Tibial nerve (tissue), 4 donors: ENCODE measurements at regions not wholly inside any gene's neighbourhood (a gene's known extent, or its start where the extent isn't known, plus 50 kb on each side); places are given as distances from the start of the nearest gene placed in this dataset.

Experiments used
- DNase-seq, 2 donors: peaks; one replicate each; pipeline ENCODE4 v3.0.0-alpha.2; 2019; ENCODE audit warnings: low spot score in 2 of 2
- H3K27ac ChIP-seq, 4 donors: fragments of 200-600 bp; sonication (generic) in 3 of 4; one replicate each; pipeline ENCODE4 v1.5.1; 2017 to 2019; ENCODE audit warnings: mild to moderate bottlenecking in 1 of 4
- H3K27me3 ChIP-seq, 2 donors: fragments of 200-600 bp; sonication (generic) in 1 of 2; one replicate each; pipeline versions ENCODE4 v1.5.1 to v1.6.0; 2017 to 2019
- H3K36me3 ChIP-seq, 3 donors: fragments of 200-600 bp; sonication (generic); one replicate each; pipeline ENCODE4 v1.5.1; 2018 to 2019
- H3K4me1 ChIP-seq, 4 donors: fragments of 200-600 bp; sonication (generic) in 3 of 4; one replicate each; pipeline ENCODE4 v1.5.1; 2017 to 2019
- H3K4me3 ChIP-seq, 4 donors: fragments of 200-600 bp; sonication (generic) in 3 of 4; one replicate each; pipeline ENCODE4 v1.5.1; 2017 to 2019; ENCODE audit warnings: mild to moderate bottlenecking in 1 of 4, moderate library complexity in 1 of 4
- H3K9me3 ChIP-seq, 4 donors: fragments of 200-600 bp; sonication (generic) in 3 of 4; one replicate each; pipeline ENCODE4 v1.5.1; 2017 to 2019
- EP300 ChIP-seq, 2 donors: sonication (generic); formaldehyde crosslinking; IDR thresholded peaks; one replicate each; pipeline ENCODE4 v1.6.1; 2017; ENCODE audit warnings: antibody characterized with exemption in 2 of 2, mild to moderate bottlenecking in 1 of 2
- POLR2A ChIP-seq, 2 donors: fragments of 450-650 bp; IDR thresholded peaks; one replicate each; pipeline ENCODE4 v1.6.1; 2017; ENCODE audit warnings: antibody characterized with exemption in 2 of 2, mild to moderate bottlenecking in 2 of 2, moderate library complexity in 2 of 2
- WGBS, 2 donors: methylation state at CpG; one replicate each; pipeline ENCODE4 v1.1.5; 2018; 5-methylcytosine and 5-hydroxymethylcytosine counted together
- TF ChIP-seq, protein P1 (sequence below), 5 experiments: fragments of 200-600 bp in 3 of 5; fragments of 450-650 bp in 2 of 5; sonication (generic) in 3 of 5; IDR thresholded peaks; one replicate each; pipeline ENCODE4 v1.5.1; 2016 to 2019; ENCODE audit warnings: antibody characterized with exemption in 5 of 5, mild to moderate bottlenecking in 3 of 5, moderate library complexity in 2 of 5

GRCh38 chr20:18991012-18991411, 177.4 kb downstream of the SCP2D1 start:
- 75 to 81% methylated on average over 2 of the region's 2 CpGs for WGBS, 2 donors

DNA sequence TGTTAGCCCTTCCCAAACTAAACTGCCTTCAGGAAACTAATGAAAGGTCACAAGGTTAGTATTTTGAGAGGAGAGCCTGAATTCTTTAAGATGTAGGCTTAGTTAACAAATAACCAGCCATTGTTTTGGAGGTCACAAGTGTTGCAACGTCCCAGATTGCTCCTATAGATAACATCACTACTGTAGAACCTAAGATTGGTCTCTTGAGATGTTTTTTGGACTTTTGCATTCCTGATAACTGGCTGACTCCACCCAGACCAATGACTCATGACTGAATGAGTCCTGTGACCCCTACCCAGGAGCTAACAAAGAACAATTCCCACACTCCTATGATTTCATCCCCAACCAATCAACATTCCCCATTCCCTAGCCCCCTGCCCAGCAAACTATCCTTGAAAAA, 178.8 kb downstream of the SCP2D1 start:
- H3K27ac ChIP-seq: no peak overlapping the region
- H3K4me3 ChIP-seq: no peak overlapping the region
- no peaks in the 10 kb centered on the region for H3K27me3 ChIP-seq
- WGBS, 2 donors: 26 to 59% methylated on average over 1 of the region's 1 CpG
- H3K4me1 ChIP-seq: no peaks in the 10 kb centered on the region
- DNase-seq: no peak
- no peaks in the 10 kb centered on the region for H3K36me3 ChIP-seq
- H3K9me3 ChIP-seq: no peaks in the 10 kb centered on the region
- TF ChIP-seq, protein P1, sequence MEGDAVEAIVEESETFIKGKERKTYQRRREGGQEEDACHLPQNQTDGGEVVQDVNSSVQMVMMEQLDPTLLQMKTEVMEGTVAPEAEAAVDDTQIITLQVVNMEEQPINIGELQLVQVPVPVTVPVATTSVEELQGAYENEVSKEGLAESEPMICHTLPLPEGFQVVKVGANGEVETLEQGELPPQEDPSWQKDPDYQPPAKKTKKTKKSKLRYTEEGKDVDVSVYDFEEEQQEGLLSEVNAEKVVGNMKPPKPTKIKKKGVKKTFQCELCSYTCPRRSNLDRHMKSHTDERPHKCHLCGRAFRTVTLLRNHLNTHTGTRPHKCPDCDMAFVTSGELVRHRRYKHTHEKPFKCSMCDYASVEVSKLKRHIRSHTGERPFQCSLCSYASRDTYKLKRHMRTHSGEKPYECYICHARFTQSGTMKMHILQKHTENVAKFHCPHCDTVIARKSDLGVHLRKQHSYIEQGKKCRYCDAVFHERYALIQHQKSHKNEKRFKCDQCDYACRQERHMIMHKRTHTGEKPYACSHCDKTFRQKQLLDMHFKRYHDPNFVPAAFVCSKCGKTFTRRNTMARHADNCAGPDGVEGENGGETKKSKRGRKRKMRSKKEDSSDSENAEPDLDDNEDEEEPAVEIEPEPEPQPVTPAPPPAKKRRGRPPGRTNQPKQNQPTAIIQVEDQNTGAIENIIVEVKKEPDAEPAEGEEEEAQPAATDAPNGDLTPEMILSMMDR (IDR thresholded peaks at IDR 0.05): no peak
- no peak for TF ChIP-seq EP300 (IDR thresholded peaks at IDR 0.05)
- TF ChIP-seq POLR2A (IDR thresholded peaks at IDR 0.05): no peak

More at GRCh38 chr20:18991012-18991411, 177.4 kb downstream of the SCP2D1 start:
- no peaks in the 10 kb centered on the region for H3K36me3 ChIP-seq
- DNase-seq: no peak
- no peak overlapping the region for H3K4me3 ChIP-seq
- no peaks in the 10 kb centered on the region for H3K27me3 ChIP-seq
- H3K4me1 ChIP-seq: peaks cover 0 to 3% (median 0%) of the 10 kb centered on the region in 4 donors
- TF ChIP-seq EP300 (IDR thresholded peaks at IDR 0.05) (no peak), POLR2A (IDR thresholded peaks at IDR 0.05) (no peak)
- TF ChIP-seq, protein P1 (IDR thresholded peaks at IDR 0.05): no peak
- H3K27ac ChIP-seq: peak overlapping the region in 1 of 4 donors; percentile 56
- H3K9me3 ChIP-seq: no peaks in the 10 kb centered on the region

GRCh38 chr20:18995455-18995854, 181.9 kb downstream of the SCP2D1 start:
- 86 to 92% methylated on average over 3 of the region's 3 CpGs for WGBS, 2 donors
- no peak for DNase-seq
- TF ChIP-seq POLR2A (IDR thresholded peaks at IDR 0.05) (no peak), EP300 (IDR thresholded peaks at IDR 0.05) (no peak)
- TF ChIP-seq, protein P1 (IDR thresholded peaks at IDR 0.05): no peak
- H3K9me3 ChIP-seq: no peaks in the 10 kb centered on the region
- H3K4me1 ChIP-seq: no peaks in the 10 kb centered on the region
- no peaks in the 10 kb centered on the region for H3K36me3 ChIP-seq
- H3K4me3 ChIP-seq: no peak overlapping the region
- H3K27ac ChIP-seq: no peak overlapping the region
- H3K27me3 ChIP-seq: no peaks in the 10 kb centered on the region

DNA sequence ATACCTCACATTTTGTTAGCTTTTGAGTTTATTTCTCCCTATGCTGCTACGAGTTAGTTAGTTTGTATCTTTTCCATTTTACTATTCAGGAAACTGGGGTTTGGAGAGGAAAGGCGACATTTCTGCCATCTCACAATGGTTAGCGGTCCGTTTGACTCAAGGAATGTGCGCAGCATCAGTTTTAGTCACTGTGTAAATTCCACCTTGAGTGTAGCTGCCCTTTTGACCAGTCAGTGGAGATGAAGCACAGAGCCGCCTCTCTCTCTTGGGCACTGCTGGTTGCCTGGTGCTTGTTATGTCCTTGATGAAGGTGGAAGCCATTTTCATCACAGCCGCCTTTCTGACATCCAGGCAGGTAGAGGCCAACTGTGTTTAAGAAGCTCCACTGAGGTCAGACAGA, 185.5 kb downstream of the SCP2D1 start:
- no peaks in the 10 kb centered on the region for H3K4me1 ChIP-seq
- no peak overlapping the region for H3K27ac ChIP-seq
- TF ChIP-seq EP300 (IDR thresholded peaks at IDR 0.05): no peak
- TF ChIP-seq, protein P1 (IDR thresholded peaks at IDR 0.05): no peak
- no peak for TF ChIP-seq POLR2A (IDR thresholded peaks at IDR 0.05)
- no peaks in the 10 kb centered on the region for H3K9me3 ChIP-seq
- no peaks in the 10 kb centered on the region for H3K27me3 ChIP-seq
- H3K4me3 ChIP-seq: no peak overlapping the region
- no peaks in the 10 kb centered on the region for H3K36me3 ChIP-seq
- DNase-seq: no peak
- WGBS, 2 donors: 89 to 94% methylated on average over 7 of the region's 7 CpGs

DNA sequence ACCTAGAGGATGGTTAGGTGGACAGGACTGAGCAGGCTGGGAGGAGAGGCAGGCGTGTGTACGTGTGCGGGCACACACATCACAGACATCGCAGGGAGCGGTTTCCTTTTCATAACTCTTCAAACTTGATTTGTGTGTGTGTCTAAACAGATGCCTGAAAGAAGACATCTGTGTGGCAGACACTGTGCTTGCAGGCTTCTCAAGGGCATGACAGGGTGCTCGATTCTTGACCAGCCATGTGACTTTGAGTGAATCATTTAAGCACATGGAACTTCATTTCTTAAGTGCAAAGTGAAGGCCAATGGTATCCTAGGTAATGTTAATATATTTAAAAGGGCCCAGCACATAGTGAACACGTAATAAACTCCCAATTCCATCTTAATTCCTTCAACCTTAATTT, 186.5 kb downstream of the SCP2D1 start:
- WGBS, 2 donors: 85 to 88% methylated on average over 7 of the region's 7 CpGs
- Histone ChIP-seq H3K36me3 (no peaks in the 10 kb centered on the region), H3K4me3 (no peak overlapping the region), H3K4me1 (no peaks in the 10 kb centered on the region), H3K27ac (no peak overlapping the region), H3K9me3 (no peaks in the 10 kb centered on the region), H3K27me3 (no peaks in the 10 kb centered on the region)
- no peak for DNase-seq
- no peak for TF ChIP-seq POLR2A (IDR thresholded peaks at IDR 0.05)
- TF ChIP-seq, protein P1 (IDR thresholded peaks at IDR 0.05): no peak
- no peak for TF ChIP-seq EP300 (IDR thresholded peaks at IDR 0.05)
